ENCODE measurements at regions not wholly inside any gene's neighbourhood (a gene's known extent, or its start where the extent isn't known, plus 50 kb on each side); places are given as distances from the start of the nearest gene placed in this dataset.

GRCh38 chr18:61742565-61743429 lies 150.0 kb downstream of the RNF152 start:
- Histone ChIP-seq H4K5ac (ENCODE audit: insufficient read length, low read depth, low read length) (no peak overlapping the region), H2AFZ (ENCODE audit: low read length) (no peak overlapping the region), H4K91ac (ENCODE audit: insufficient read length, low read depth, low read length) (no peak overlapping the region), H3K79me1 (ENCODE audit: insufficient read depth, low read depth, low read length, poor library complexity, severe bottlenecking) (no peaks in the 10 kb centered on the region), H2AK5ac (ENCODE audit: insufficient read length, low read length) (no peak overlapping the region), H2BK20ac (ENCODE audit: low read depth, low read length, poor library complexity, severe bottlenecking) (no peak overlapping the region), H3K56ac (ENCODE audit: insufficient read length, low read depth, low read length) (no peak overlapping the region), H2BK5ac (ENCODE audit: insufficient read length, low read length) (no peak overlapping the region), H2BK15ac (ENCODE audit: low read depth, low read length) (no peak overlapping the region), H2BK120ac (ENCODE audit: low read depth, low read length, poor library complexity, severe bottlenecking) (no peak overlapping the region), H4K20me1 (ENCODE audit: control insufficient read depth, insufficient read depth, insufficient read length) (no peaks in the 10 kb centered on the region), H3K79me2 (ENCODE audit: insufficient read depth, low read length) (no peaks in the 10 kb centered on the region), H3K23ac (ENCODE audit: insufficient read length, low read depth, low read length) (no peak overlapping the region), H2BK12ac (ENCODE audit: insufficient read length, low read depth, low read length) (no peak overlapping the region), H3K27ac (ENCODE audit: insufficient read length, low read depth, low read length) (no peak overlapping the region), H3K27me3 (ENCODE audit: insufficient read depth, low read length) (no peaks in the 10 kb centered on the region; the same call in 1 of the 2 replicates), H3K4ac (ENCODE audit: low read depth, low read length) (no peak overlapping the region), H3K14ac (ENCODE audit: insufficient read depth, low read length) (0 out of 2 replicates have a peak overlapping the region, but pooled peaks have one; percentile 25), H3K9ac (ENCODE audit: extremely low read depth, insufficient read length, low read length) (no peak overlapping the region), H3T11ph (ENCODE audit: low read length) (no peak overlapping the region), H3K4me1 (ENCODE audit: insufficient read depth, low read length) (no peaks in the 10 kb centered on the region), H3K9me3 (ENCODE audit: control insufficient read depth, low read depth, low read length) (no peaks in the 10 kb centered on the region), H3K23me2 (ENCODE audit: insufficient read length, low read depth, low read length, poor library complexity, severe bottlenecking) (no peaks in the 10 kb centered on the region), H3K4me2 (ENCODE audit: insufficient read depth, insufficient read length, low read length) (no peak overlapping the region), H3K18ac (ENCODE audit: insufficient read length, low read depth, low read length) (no peak overlapping the region), H4K8ac (replicated peaks; ENCODE audit: insufficient read length, low read depth, low read length) (no peak overlapping the region)
- DNase-seq = no peak
- H3K4me1 Mint-ChIP-seq = peaks cover 3% of the 10 kb centered on the region in 2 experiments
- H3K4me3 Mint-ChIP-seq = no peak overlapping the region
- WGBS (ENCODE audit: extremely low coverage, insufficient read length, low lambda C conversion rate) = no CpG with 5 or more reads among the region's 8 CpGs
- H3K9me3 Mint-ChIP-seq = no peaks in the 10 kb centered on the region
- no peaks in the 10 kb centered on the region for H3K36me3 Mint-ChIP-seq (ENCODE audit: insufficient read depth in 1 of 3, low read depth in 3 of 3)
- peak overlapping the region in 2 of 3 experiments; percentile 27 to 65; a peak in 2 of 7 replicates for H3K27ac Mint-ChIP-seq
- no peak for TF ChIP-seq CTCF (conservative IDR thresholded peaks at IDR 0.05)
- no peaks in the 10 kb centered on the region for H3K27me3 Mint-ChIP-seq (ENCODE audit: low read depth)
